ENCODE measurements at regions not wholly inside any gene's neighbourhood (a gene's known extent, or its start where the extent isn't known, plus 50 kb on each side); places are given as distances from the start of the nearest gene placed in this dataset.

- Histone ChIP-seq H3K79me2 (ENCODE audit: control insufficient read depth, insufficient read depth, low read length) (no peaks in the 10 kb centered on the region), H3K4me1 (replicated peaks in 1 of 2; ENCODE audit: control insufficient read depth in 2 of 2, insufficient read depth in 2 of 2, low read length in 2 of 2) (no peaks in the 10 kb centered on the region), H2AFZ (ENCODE audit: low read depth, low read length) (no peak overlapping the region), H4K20me1 (replicated peaks; ENCODE audit: control insufficient read depth, insufficient read depth, low read length) (no peaks in the 10 kb centered on the region), H3K27me3 (ENCODE audit: control insufficient read depth in 2 of 2, insufficient read depth in 2 of 2, low read length in 2 of 2) (peaks cover 0 to 19% of the 10 kb centered on the region in 2 experiments; a peak in 2 of 5 replicates), H3K9me1 (ENCODE audit: control insufficient read depth, insufficient read depth, low read length) (no peaks in the 10 kb centered on the region), H3K9me3 (replicated peaks; ENCODE audit: control insufficient read depth, insufficient read depth, low read depth, low read length) (no peaks in the 10 kb centered on the region), H3K4me3 (no peak overlapping the region), H3K4me2 (ENCODE audit: insufficient read depth, low read length) (no peak overlapping the region), H3K27ac (ENCODE audit: extremely low read depth, low read depth, low read length) (no peak overlapping the region), H3K36me3 (ENCODE audit: control insufficient read depth, insufficient read depth, low read length) (no peaks in the 10 kb centered on the region), H3K9ac (ENCODE audit: insufficient read depth in 1 of 2, low read depth in 2 of 2, low read length in 2 of 2) (no peak overlapping the region)
- WGBS (ENCODE audit: insufficient coverage, low coverage, missing lambda C conversion rate) = 2% methylated on average over 5 of the region's 8 CpGs
- ChIA-PET POLR2A (interaction anchor here (1.2 kb wide), 1 partner anchor 11 kb away, joined by 3 read pairs; no protein-coding TSS in a partner anchor), CTCF (ENCODE audit: low intra/inter-chr PET ratio) (no interaction called here)
- FAIRE-seq (no peak), DNase-seq (ENCODE audit: extremely low read depth in 1 of 4, low spot score in 3 of 4) (no peak), ATAC-seq (no peak)
- no TSS peak for BruUV-seq (replicated peaks)
- intact Hi-C loops (cut with micrococcal nuclease) (no loop called here), in situ Hi-C loops (cut with MboI) (no loop called here)
- TF ChIP-seq HNRNPK (IDR thresholded peaks at IDR 0.05; ENCODE audit: low read depth, low read length, poor library complexity, severe bottlenecking) (no peak), CCNT2 (IDR thresholded peaks at IDR 0.05; ENCODE audit: borderline replicate concordance, extremely low read depth, insufficient read length, low read depth, low read length) (no peak), ATF3 (IDR thresholded peaks at IDR 0.05) (no peak), ATF3 (CRISPR knock-in tag; conservative IDR thresholded peaks at IDR 0.05) (no peak), POLR2B (IDR thresholded peaks at IDR 0.05; ENCODE audit: low read depth, partially characterized antibody) (no peak), WHSC1 (IDR thresholded peaks at IDR 0.05; ENCODE audit: low read length) (no peak), MXI1 (IDR thresholded peaks at IDR 0.05; ENCODE audit: low read depth, low read length) (no peak)
Measured at GRCh38 chr10:129020651-129021330, 446.2 kb upstream of the MGMT start.

Data from K562 (cell line).